Breast epithelium (tissue), 3 donors: ENCODE measurements at regions not wholly inside any gene's neighbourhood (a gene's known extent, or its start where the extent isn't known, plus 50 kb on each side); places are given as distances from the start of the nearest gene placed in this dataset.

Experiments used
- CTCF ChIP-seq, 3 donors: fragments of 450-650 bp; IDR thresholded peaks; one replicate each; pipeline ENCODE4 v1.5.1; 2016 to 2017; ENCODE audit warnings: antibody characterized with exemption in 3 of 3, mild to moderate bottlenecking in 3 of 3, moderate library complexity in 3 of 3
- POLR2A ChIP-seq: fragments of 450-650 bp; IDR thresholded peaks from one replicate; pipeline ENCODE4 v1.6.1; 2016; ENCODE audit warnings: antibody characterized with exemption, mild to moderate bottlenecking, moderate library complexity

- no peak for TF ChIP-seq CTCF (IDR thresholded peaks at IDR 0.05)
- no peak for TF ChIP-seq POLR2A
These were observed 204.6 kb upstream of the ANO3 start for GRCh38 chr11:26127336-26127735.
